ENCODE measurements at regions not wholly inside any gene's neighbourhood (a gene's known extent, or its start where the extent isn't known, plus 50 kb on each side); places are given as distances from the start of the nearest gene placed in this dataset.

DNA sequence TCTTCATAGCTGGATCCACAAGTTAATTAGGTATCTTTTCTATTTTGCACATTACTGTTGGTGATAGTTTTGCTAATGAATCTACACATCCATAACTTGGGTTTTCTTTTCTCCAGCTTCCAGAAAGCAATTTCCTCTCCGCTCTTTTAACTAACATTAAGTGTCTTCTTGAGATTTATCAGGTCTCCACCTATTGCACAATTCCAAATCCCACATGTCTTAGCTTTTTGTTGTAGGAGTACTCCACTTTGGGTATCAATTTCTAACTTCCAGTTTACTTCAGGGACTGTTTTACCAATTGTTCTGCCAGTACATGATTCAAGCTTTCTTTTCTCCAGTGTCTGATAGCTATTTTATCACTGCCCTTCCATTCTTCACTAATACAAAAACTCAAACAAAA lies 129.6 kb downstream of the OLFM4 start:
- H3K9ac ChIP-seq (ENCODE audit: control insufficient read depth, extremely low read depth, insufficient read depth, low read length): no peak overlapping the region
- no peak for FAIRE-seq
- dilution Hi-C loops (cut with MboI; ENCODE audit: extremely low pct_ligation_motif_present, low sequenced_read_pairs): no loop called here

DNA sequence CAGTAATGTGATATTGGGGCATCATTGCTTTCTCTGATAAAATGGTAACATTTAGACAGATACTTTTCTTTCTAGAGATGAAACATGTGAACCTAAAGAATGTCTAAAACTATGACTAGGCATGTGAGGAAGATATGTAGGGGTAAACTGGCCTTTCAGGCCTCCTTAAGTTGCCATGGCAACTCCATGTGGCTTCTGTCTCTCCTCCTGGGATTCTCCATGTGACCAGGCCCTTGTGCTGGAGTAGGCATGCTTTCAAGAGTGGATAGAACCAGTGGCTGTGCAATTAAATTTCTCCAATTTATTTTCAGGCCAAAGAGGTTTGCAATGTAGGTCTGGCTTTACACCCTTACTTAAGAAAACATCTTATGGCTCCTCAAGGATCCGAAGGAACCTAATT lies 130.8 kb downstream of the OLFM4 start:
- TF ChIP-seq EZH2 (IDR thresholded peaks at IDR 0.05; ENCODE audit: low read length): no peak
- TF ChIP-seq, protein P1, sequence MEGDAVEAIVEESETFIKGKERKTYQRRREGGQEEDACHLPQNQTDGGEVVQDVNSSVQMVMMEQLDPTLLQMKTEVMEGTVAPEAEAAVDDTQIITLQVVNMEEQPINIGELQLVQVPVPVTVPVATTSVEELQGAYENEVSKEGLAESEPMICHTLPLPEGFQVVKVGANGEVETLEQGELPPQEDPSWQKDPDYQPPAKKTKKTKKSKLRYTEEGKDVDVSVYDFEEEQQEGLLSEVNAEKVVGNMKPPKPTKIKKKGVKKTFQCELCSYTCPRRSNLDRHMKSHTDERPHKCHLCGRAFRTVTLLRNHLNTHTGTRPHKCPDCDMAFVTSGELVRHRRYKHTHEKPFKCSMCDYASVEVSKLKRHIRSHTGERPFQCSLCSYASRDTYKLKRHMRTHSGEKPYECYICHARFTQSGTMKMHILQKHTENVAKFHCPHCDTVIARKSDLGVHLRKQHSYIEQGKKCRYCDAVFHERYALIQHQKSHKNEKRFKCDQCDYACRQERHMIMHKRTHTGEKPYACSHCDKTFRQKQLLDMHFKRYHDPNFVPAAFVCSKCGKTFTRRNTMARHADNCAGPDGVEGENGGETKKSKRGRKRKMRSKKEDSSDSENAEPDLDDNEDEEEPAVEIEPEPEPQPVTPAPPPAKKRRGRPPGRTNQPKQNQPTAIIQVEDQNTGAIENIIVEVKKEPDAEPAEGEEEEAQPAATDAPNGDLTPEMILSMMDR (optimal IDR thresholded peaks at IDR 0.05 in 1 of 3, IDR thresholded peaks at IDR 0.05 in 1 of 3, conservative IDR thresholded peaks at IDR 0.05 in 1 of 3; ENCODE audit: extremely low read depth in 1 of 3, insufficient read depth in 2 of 3, low read length in 3 of 3): no peak
- no peak for FAIRE-seq
- dilution Hi-C loops (cut with MboI; ENCODE audit: extremely low pct_ligation_motif_present, low sequenced_read_pairs): no loop called here

More for the DNA sequence above, 129.6 kb downstream of the OLFM4 start:
- Histone ChIP-seq H3K79me2 (ENCODE audit: control insufficient read depth, insufficient read depth, low read length) (no peaks in the 10 kb centered on the region), H3K27me3 (ENCODE audit: control insufficient read depth, extremely low read depth, insufficient read depth, low read length) (no peaks in the 10 kb centered on the region), H3K4me3 (ENCODE audit: control insufficient read depth in 2 of 3, extremely low read depth in 1 of 3, insufficient read depth in 2 of 3, low read depth in 1 of 3, low read length in 3 of 3) (no peak overlapping the region), H3K4me1 (ENCODE audit: control insufficient read depth, extremely low read depth, insufficient read depth, low read length) (no peaks in the 10 kb centered on the region), H3K36me3 (ENCODE audit: control insufficient read depth in 2 of 2, extremely low read depth in 1 of 2, insufficient read depth in 2 of 2, low read length in 2 of 2) (no peaks in the 10 kb centered on the region), H3K27ac (ENCODE audit: control insufficient read depth, insufficient read depth, low read length) (no peak overlapping the region), H3K9me1 (ENCODE audit: control insufficient read depth, extremely low read depth, insufficient read depth, low read length) (no peaks in the 10 kb centered on the region), H3K9me3 (ENCODE audit: control insufficient read depth, low read depth, low read length) (no peaks in the 10 kb centered on the region), H4K20me1 (ENCODE audit: control insufficient read depth, extremely low read depth, insufficient read depth, low read length) (no peaks in the 10 kb centered on the region), H2AFZ (ENCODE audit: control insufficient read depth, low read length) (no peak overlapping the region), H3K4me2 (ENCODE audit: control insufficient read depth, extremely low read depth, insufficient read depth, low read depth, low read length) (no peak overlapping the region)
- DNase-seq (ENCODE audit: low read depth, low spot score): no peak
- TF ChIP-seq EZH2 (IDR thresholded peaks at IDR 0.05; ENCODE audit: low read length): no peak
- TF ChIP-seq, protein P1 (optimal IDR thresholded peaks at IDR 0.05 in 1 of 3, IDR thresholded peaks at IDR 0.05 in 1 of 3, conservative IDR thresholded peaks at IDR 0.05 in 1 of 3; ENCODE audit: extremely low read depth in 1 of 3, insufficient read depth in 2 of 3, low read length in 3 of 3): no peak

More for the DNA sequence above, 130.8 kb downstream of the OLFM4 start:
- no peaks in the 10 kb centered on the region for H3K79me2 ChIP-seq (ENCODE audit: control insufficient read depth, insufficient read depth, low read length)
- H3K9me3 ChIP-seq (ENCODE audit: control insufficient read depth, low read depth, low read length): no peaks in the 10 kb centered on the region
- no peak overlapping the region for H3K4me2 ChIP-seq (ENCODE audit: control insufficient read depth, extremely low read depth, insufficient read depth, low read depth, low read length)
- H3K36me3 ChIP-seq (ENCODE audit: control insufficient read depth in 2 of 2, extremely low read depth in 1 of 2, insufficient read depth in 2 of 2, low read length in 2 of 2): no peaks in the 10 kb centered on the region
- no peaks in the 10 kb centered on the region for H3K9me1 ChIP-seq (ENCODE audit: control insufficient read depth, extremely low read depth, insufficient read depth, low read length)
- no peak for DNase-seq (ENCODE audit: low read depth, low spot score)
- no peak overlapping the region for H3K9ac ChIP-seq (ENCODE audit: control insufficient read depth, extremely low read depth, insufficient read depth, low read length)
- no peaks in the 10 kb centered on the region for H4K20me1 ChIP-seq (ENCODE audit: control insufficient read depth, extremely low read depth, insufficient read depth, low read length)
- H3K27me3 ChIP-seq (ENCODE audit: control insufficient read depth, extremely low read depth, insufficient read depth, low read length): no peaks in the 10 kb centered on the region
- H3K4me1 ChIP-seq (ENCODE audit: control insufficient read depth, extremely low read depth, insufficient read depth, low read length): no peaks in the 10 kb centered on the region
- H3K27ac ChIP-seq (ENCODE audit: control insufficient read depth, insufficient read depth, low read length): no peak overlapping the region
- no peak overlapping the region for H3K4me3 ChIP-seq (ENCODE audit: control insufficient read depth in 2 of 3, extremely low read depth in 1 of 3, insufficient read depth in 2 of 3, low read depth in 1 of 3, low read length in 3 of 3)
- H2AFZ ChIP-seq (ENCODE audit: control insufficient read depth, low read length): no peak overlapping the region
